Lung (tissue), 11 donors: ENCODE measurements at regions not wholly inside any gene's neighbourhood (a gene's known extent, or its start where the extent isn't known, plus 50 kb on each side); places are given as distances from the start of the nearest gene placed in this dataset.
A peak's percentile ranks its signal among the peaks of the same experiment; 100 is the strongest.
"Not testable (repeated sequence)": the region's sequence is repeated elsewhere in the genome, so short reads cannot be mapped to it uniquely, and the experiment has no call there.

Experiments used
- ATAC-seq: fragments of 200-7000 bp; cut with Tn5 transposase; one replicate; pipeline ENCODE4 v1.9.1; 2020; ENCODE audit warnings: moderate number of reproducible peaks; ENCODE audit not compliant: insufficient read depth, low FRiP score
- DNase-seq, 3 donors: peaks; one replicate each; pipeline ENCODE4 v3.0.0-alpha.2; 2013 to 2017
- H3K27ac ChIP-seq, 2 donors: one replicate each; pipeline ENCODE4 v1.5.1; 2013; ENCODE audit warnings: mild to moderate bottlenecking in 2 of 2, moderate library complexity in 2 of 2, control low read depth in 1 of 2, inconsistent platforms in 1 of 2, low read depth in 1 of 2, low read length in 1 of 2
- H3K27me3 ChIP-seq, 3 donors: one replicate each; pipeline ENCODE4 v1.5.1; 2013; ENCODE audit warnings: low read length in 2 of 3; ENCODE audit not compliant: control insufficient read depth in 3 of 3, insufficient read depth in 3 of 3
- H3K36me3 ChIP-seq, 4 donors: one replicate each; pipeline ENCODE4 v1.5.1; 2013; ENCODE audit warnings: low read length in 4 of 4, mild to moderate bottlenecking in 1 of 4, moderate library complexity in 1 of 4; ENCODE audit not compliant: control insufficient read depth in 4 of 4, insufficient read depth in 4 of 4
- H3K4me1 ChIP-seq, 5 donors: one replicate each; pipeline ENCODE4 v1.5.1; 2013; ENCODE audit warnings: low read length in 5 of 5, mild to moderate bottlenecking in 2 of 5, moderate library complexity in 1 of 5; ENCODE audit not compliant: control insufficient read depth in 5 of 5, insufficient read depth in 5 of 5
- H3K4me3 ChIP-seq: one replicate; pipeline ENCODE4 v1.5.1; 2013; ENCODE audit warnings: mild to moderate bottlenecking, control low read depth, moderate library complexity
- H3K9ac ChIP-seq, 2 donors: one replicate each; pipeline ENCODE4 v1.5.1; 2013; ENCODE audit warnings: low read length in 2 of 2, control low read depth in 1 of 2; ENCODE audit not compliant: insufficient read depth in 1 of 2
- H3K9me3 ChIP-seq, 4 donors: one replicate each; pipeline ENCODE4 v1.5.1; 2013; ENCODE audit warnings: low read length in 3 of 4, mild to moderate bottlenecking in 1 of 4, moderate library complexity in 1 of 4; ENCODE audit not compliant: control insufficient read depth in 4 of 4, insufficient read depth in 3 of 4
- WGBS, 2 donors: extraction: QIAGEN DNeasy Blood & Tissue Kit; methylation state at CpG; one replicate each; pipeline ENCODE4 v1.1.7; 2013; 5-methylcytosine and 5-hydroxymethylcytosine counted together
- TF ChIP-seq, protein P1 (sequence below): IDR thresholded peaks from 2 replicates; pipeline ENCODE4 v1.5.1; 2012; ENCODE audit warnings: mild to moderate bottlenecking; ENCODE audit errors: control extremely low read depth, extremely low read depth
- donor health status: control.
- donor health status: control.
- donor health status: Bipolar disorder and iron deficiency.
- donor health status: healthy.
- donor health status: DM: yes; HTN: yes; CAD: no.

DNA sequence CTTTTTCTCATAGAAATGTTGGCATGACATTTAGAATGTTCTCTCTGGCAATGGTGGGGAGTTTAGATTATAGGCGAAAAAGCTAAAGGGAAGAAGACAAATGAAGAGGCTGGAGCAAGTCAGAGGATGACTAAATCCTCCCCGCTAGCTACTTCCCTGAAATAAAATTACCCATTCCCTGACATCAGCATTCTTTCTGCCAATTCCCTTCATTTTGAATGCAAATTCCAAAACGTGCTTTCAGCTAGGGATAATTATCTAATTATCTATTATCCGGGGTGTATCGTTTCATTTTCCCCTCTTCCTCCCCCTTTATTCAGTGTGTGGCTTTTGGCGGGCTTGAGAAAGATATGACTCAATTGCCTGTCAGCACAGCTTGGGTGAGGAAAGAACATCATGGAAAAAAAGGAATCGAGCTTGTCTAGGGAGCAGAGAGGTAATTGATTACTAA, 672.3 kb downstream of the TNS3 start:
- H3K9me3 ChIP-seq: no peaks in the 10 kb centered on the region
- TF ChIP-seq, protein P1, sequence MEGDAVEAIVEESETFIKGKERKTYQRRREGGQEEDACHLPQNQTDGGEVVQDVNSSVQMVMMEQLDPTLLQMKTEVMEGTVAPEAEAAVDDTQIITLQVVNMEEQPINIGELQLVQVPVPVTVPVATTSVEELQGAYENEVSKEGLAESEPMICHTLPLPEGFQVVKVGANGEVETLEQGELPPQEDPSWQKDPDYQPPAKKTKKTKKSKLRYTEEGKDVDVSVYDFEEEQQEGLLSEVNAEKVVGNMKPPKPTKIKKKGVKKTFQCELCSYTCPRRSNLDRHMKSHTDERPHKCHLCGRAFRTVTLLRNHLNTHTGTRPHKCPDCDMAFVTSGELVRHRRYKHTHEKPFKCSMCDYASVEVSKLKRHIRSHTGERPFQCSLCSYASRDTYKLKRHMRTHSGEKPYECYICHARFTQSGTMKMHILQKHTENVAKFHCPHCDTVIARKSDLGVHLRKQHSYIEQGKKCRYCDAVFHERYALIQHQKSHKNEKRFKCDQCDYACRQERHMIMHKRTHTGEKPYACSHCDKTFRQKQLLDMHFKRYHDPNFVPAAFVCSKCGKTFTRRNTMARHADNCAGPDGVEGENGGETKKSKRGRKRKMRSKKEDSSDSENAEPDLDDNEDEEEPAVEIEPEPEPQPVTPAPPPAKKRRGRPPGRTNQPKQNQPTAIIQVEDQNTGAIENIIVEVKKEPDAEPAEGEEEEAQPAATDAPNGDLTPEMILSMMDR: no peak
- 76 to 82% methylated on average over 7 of the region's 7 CpGs for WGBS, 2 donors
- H3K4me1 ChIP-seq: no peaks in the 10 kb centered on the region
- no peak overlapping the region for H3K4me3 ChIP-seq
- no peak overlapping the region for H3K27ac ChIP-seq
- DNase-seq: no peak
- H3K27me3 ChIP-seq: no peaks in the 10 kb centered on the region
- peak; percentile 31 for ATAC-seq
- no peaks in the 10 kb centered on the region for H3K36me3 ChIP-seq
- H3K9ac ChIP-seq: no peak overlapping the region

DNA sequence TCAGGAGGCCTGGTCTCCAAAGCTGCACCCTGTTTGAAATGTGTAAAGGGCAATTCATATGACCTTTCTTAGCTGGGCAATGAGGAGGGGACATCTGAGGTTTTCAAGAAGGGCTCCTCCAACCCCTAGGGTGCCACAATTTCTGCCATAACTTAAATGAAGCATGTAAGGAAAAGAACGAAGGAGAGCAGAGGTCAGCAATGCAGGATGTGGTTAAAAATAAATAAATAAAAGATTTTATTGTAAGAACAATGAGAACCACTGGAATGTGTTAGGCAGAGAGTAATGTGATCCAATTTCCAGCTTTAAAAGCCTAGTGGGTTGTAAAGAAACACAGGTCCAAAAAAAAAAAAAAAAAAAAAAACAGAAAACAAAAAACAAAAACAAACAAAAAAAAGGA, 673.1 kb downstream of the TNS3 start:
- H3K27me3 ChIP-seq: no peaks in the 10 kb centered on the region
- DNase-seq: no peak
- ATAC-seq: no peak
- H3K36me3 ChIP-seq: no peaks in the 10 kb centered on the region
- no peak overlapping the region for H3K27ac ChIP-seq
- no peak overlapping the region for H3K4me3 ChIP-seq
- 35 to 40% methylated on average over 1 of the region's 1 CpG for WGBS, 2 donors
- H3K9me3 ChIP-seq: no peaks in the 10 kb centered on the region
- H3K4me1 ChIP-seq: no peaks in the 10 kb centered on the region
- H3K9ac ChIP-seq: no peak overlapping the region
- TF ChIP-seq, protein P1: no peak

DNA sequence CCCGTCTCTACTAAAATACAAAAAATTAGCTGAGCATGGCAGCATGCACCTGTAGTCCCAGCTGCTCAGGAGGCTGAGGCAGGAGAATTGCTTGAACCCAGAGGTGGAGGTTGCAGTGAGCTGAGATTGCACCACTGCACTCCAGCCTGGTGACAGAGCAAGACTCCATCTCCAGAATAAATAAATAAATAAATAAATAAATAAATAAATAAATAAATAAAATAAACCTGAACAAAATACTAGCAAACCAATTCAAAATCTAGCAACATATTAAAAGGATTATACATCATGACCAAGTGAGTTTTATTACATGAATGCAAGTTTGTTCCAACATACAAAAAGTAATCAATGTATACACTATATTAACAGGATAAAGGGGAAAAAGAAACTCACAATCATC, 677.4 kb downstream of the TNS3 start:
- not testable (repeated sequence) for H3K9ac ChIP-seq, DNase-seq, H3K4me3 ChIP-seq, H3K9me3 ChIP-seq, H3K27me3 ChIP-seq, H3K36me3 ChIP-seq, ATAC-seq, H3K4me1 ChIP-seq, H3K27ac ChIP-seq
- 89 to 96% methylated on average over 1 of the region's 1 CpG for WGBS, 2 donors

DNA sequence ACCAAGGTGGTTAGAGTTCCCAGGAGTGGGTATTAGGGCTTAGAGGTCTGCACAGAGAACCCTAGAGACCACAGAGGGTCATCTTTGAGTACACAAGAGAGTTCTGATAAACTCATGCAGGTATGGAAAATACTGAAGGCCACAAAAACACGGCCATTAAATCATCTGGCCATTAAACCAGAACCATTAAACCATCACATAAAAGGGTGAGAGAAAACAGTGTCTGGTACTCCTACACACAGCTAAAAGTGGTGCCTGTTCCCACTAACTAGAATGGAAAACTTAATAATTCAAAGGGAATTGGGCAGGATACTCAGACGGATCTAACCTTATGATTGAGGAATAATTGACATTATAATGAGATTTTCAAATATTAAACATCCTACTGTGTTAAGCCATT, 679.4 kb downstream of the TNS3 start:
- ATAC-seq (no peak), DNase-seq (no peak)
- TF ChIP-seq, protein P1: no peak

More for the DNA sequence above, 679.4 kb downstream of the TNS3 start:
- H3K27ac ChIP-seq: no peak overlapping the region
- H3K4me1 ChIP-seq: no peaks in the 10 kb centered on the region
- 88 to 89% methylated on average over 2 of the region's 2 CpGs for WGBS, 2 donors
- H3K9ac ChIP-seq: no peak overlapping the region
- peaks cover 0 to 6% (median 0%) of the 10 kb centered on the region in 4 donors for H3K9me3 ChIP-seq
- peaks cover 0 to 2% (median 0%) of the 10 kb centered on the region in 3 donors for H3K27me3 ChIP-seq
- H3K4me3 ChIP-seq: no peak overlapping the region
- H3K36me3 ChIP-seq: no peaks in the 10 kb centered on the region
